HUDEP-2 (cell line): ENCODE measurements at regions not wholly inside any gene's neighbourhood (a gene's known extent, or its start where the extent isn't known, plus 50 kb on each side); places are given as distances from the start of the nearest gene placed in this dataset.

Source experiments
- DNase-seq, 76 experiments: peaks; one replicate each; lab custom pipeline; 2025; ENCODE audit not compliant: unreplicated experiment in 76 of 76; lab: John Stamatoyannopoulos, UW

DNA sequence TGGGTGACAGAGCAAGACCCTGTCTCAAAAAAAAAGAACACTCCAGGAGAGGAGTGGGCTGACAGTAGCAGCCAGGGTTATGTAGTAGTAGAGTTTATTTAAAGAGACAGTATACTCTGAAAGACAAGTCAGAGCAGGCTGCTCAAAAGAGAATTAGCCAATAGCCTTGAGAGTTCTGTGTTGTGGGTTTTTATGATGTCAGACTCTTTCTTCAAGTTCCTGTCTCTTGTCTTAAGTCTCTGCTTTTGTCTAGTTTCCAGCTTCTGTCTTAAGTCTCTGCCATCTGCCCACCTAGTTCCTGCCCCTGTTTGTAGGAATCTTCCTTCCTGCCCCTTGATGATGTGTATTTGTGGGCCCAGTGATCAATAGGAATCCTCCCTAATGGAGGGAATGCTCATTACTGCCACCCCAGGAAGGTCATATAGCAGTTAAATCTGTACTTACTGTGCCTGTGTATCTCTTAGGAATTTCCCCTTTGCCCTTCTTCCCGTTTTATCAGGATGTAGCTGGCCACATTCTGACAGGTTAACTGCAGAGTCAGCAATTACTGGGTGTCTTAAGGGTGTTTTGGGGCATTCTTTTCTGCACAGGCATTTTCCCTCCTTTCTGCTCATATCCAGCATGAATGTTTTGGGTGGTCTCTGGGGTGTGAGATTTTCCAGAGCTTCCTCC lies 580.5 kb upstream of the SGCD start:
- DNase-seq = no peak

DNA sequence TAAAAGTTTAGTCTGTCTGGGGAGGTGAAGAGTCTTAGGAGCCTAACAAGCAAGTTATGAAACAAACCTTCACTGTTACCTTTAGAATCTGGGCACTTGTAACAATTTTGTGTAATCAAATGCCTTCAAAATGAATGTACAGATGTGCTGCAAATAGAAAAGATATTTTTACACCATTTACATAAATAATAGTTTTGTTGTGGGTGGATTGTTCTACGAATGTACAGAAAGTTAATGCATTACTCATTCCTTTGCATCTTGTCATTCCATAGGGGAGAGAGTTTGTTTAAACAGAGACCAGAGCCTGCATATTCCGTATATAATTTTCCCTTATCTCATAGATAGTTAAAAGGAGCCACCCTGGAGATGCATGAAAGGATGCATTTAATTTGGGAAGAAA lies 576.9 kb upstream of the SGCD start:
- DNase-seq = no peak

DNA sequence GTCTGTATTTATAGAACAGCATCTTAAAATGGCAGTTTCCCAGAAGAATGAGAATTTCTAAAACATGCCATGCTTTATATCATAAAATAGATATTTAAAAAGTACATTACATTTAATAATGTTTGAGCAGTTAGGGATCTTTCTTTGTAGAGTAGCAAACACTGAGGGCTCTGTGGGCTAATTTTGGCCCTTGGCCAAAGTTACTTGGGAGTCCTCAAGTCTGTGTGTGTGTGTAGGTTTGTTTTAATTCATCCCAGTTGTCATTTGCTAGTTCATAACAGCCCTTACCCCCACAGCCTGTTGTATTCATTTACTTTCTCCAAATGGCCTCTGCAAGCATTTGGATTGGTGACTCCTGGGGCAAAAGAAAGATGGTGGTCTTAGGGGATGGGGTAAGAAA lies 576.4 kb upstream of the SGCD start:
- no peak for DNase-seq

DNA sequence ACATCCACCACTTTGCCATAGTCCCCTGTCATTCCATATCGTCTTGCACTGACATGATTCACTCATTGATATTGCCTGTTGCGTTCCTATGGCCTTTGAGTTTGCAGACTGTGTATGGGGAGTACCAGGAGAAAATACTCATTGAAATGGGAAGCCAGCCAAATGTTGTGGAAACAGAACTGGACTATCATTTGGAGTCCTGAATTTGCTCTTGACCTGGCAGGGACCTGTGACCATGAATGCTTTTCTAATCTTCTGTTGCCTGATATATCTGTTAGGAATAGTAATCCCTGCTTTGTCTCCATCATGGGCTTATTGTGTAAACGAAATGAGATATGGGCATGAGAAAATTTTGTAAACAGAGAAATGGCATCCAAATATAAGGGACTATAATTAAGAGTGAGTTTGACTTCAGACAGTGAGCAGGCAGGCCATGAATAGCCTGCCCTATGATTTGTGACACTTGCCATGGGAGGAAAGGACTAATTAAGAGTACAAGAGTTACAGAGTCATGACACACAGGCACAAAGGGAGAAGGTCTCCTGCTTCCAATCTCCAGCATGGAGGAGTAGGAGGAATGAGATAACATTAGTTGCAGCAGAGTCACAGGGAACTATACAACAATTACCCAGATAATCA lies 572.9 kb upstream of the SGCD start:
- no peak for DNase-seq

DNA sequence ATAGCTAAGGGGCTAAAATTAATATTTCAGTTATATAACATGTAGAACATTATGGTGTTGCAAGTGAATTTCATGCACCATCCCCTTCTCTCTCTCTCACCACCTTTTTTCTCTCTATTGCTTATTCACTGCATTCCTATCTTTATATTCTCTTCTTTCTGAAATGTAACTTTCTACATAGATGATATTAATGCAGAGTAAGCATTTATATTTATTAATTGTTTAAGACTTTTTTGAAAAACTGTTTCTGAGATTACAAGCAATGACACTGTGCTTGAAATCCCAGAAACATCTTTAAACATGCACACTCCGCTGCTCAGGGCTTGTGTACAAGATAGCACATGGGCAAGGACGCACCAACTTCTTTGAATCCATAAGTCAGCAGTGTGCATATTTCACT lies 567.7 kb upstream of the SGCD start:
- DNase-seq = no peak

DNA sequence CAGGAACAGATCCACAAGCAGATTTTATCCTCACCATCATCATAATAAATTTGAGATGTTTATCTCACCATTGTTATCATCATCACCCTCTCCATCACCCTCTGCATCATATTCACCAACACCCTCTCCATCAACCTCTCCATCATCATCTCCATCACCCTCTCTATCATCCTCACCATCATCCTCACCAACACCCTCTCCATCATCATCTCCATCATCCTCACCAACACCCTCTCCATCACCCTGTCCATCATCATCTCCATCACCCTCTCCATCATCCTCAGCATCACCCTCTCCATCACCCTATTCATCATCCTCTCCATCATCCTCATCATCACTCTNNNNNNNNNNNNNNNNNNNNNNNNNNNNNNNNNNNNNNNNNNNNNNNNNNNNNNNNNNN lies 567.0 kb upstream of the SGCD start:
- no peak for DNase-seq

DNA sequence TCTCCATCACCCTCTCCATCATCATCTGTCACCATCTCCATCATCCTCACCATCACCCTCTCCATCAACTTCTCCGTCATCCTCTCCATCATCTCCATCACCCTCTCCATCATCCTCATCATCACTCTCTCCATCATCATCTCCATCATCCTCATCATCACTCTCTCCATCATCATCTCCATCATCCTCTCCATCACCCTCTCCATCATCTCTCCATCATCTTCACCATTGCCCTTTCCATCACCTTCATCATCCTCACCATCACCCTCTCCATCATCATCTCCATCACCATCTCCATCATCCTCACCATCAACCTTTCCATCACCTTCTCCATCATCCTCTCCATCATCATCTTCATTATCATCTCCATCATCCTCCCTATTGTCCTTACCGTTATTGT lies 565.5 kb upstream of the SGCD start:
- no peak for DNase-seq

DNA sequence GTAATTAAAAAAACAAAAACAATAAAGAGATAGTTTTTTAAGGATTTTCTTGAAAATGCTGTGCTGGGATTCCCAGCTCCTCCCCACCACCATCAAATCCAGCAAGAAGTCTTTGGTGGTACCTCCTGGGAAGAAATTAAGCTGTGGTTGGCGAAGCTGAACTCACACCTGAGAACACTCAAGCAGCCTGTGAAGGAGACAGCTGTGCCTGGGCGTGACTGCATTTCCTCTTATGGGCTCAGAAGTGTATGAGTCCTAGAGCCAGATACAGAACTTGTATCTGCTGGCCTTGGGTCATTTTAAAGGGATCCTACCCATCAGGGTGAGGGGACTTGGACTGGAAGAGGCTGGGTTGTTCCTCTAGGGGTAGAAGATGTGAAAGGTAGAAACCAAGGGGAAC lies 561.2 kb upstream of the SGCD start:
- no peak for DNase-seq

DNA sequence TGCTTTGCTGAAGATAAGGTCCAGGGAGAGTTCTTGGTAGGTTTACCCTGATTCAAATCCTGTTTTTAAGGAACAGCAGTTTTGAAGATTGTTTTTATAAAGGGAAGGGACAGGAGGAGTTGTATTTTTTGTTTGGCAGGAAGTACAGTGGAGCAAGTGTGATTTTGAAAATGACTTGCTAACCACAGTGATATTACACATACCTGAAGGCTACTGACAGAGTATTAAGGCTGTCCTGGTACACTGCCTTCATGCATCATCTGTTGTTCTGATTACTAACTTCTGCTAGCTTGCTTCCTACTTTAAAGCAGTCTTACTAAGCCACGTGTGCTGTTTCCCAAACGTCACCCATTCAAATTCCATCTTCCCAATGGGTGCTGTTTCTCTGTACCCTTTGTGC lies 559.5 kb upstream of the SGCD start:
- DNase-seq = no peak

DNA sequence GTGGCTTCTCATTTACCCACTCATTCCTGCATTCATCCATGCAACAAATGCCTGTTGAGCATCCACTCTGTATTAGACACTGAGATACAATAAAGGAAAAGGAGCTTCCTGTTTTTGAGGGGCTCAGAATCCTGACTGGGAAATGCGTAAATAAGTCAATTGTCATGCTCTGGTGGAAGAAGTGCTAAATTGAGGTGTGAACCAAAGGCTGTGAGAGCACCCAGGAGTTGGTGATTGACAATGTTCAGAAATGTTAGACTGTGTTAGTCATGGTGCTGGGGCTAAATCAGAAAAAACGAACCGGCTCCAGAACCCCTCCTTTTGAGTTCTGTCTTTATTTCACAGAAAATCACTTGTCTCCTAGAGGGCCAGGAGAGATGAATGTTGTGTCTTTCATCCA lies 558.6 kb upstream of the SGCD start:
- DNase-seq = no peak

DNA sequence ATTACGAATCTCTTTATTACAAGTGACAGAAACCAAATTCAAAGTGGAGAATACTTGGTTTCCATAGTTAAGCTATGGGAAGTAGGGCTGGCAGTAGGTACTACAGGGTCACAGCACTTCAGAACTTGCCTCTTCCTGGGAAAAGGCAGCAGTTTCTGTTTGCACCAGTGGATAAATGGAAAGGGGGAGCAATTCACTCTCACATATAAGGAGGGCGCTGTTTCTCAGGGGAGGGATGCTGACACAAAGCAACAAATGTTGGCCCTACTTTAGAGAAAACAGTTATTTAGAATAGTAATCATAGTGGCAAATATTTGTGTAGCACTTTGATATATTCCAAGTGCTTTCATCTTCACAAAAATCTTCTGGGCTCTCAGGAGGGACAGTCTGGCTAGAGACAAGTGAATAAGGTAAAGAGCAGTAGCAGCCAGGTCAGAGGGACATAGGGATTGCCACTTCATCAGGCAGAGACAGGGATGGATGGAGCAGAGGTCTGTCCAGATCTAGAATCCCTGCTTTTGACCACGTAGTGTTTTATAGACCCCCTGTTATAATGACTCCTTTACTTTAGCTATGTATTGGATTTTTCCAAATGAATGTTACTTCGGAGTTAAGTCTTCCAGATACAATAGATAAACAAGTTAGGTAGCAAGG lies 554.8 kb upstream of the SGCD start:
- DNase-seq = no peak

DNA sequence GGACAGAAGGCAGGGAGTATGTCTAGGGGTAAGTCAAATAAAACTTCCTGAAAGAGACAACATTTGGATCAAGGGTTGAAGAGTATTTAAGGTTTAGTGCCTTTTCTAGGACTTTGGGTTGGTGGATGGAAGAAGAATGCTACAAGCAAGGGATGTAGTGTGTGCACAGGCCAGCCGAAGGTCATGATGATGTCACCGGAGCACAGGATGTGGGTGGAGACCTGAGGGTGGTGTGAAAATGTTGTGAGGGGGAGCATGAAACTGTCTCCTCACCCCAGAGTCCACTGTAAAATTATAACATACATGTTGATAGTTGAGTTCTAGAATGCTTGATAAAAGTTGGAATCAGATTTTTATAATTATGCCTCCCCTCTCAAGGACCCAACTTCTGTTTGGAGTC lies 553.3 kb upstream of the SGCD start:
- no peak for DNase-seq

DNA sequence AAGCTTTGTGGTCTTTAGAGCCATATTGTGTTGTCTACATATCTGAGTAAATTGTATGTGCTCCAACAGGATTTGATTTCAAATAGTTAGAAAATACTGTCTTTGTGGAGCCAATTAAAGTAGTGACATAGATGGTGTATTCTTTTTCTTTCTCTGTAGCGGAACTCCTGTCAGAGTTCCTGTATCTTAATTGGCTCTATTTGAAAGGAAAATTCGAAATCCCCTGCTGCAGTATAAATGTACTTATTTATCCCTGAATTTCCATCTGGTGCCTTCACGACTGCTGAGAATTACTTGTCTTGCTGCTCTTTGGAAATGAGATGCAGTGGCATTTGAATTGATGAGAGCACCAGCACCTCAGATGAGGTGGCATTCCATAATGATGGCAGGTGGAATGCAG lies 546.7 kb upstream of the SGCD start:
- DNase-seq = no peak

DNA sequence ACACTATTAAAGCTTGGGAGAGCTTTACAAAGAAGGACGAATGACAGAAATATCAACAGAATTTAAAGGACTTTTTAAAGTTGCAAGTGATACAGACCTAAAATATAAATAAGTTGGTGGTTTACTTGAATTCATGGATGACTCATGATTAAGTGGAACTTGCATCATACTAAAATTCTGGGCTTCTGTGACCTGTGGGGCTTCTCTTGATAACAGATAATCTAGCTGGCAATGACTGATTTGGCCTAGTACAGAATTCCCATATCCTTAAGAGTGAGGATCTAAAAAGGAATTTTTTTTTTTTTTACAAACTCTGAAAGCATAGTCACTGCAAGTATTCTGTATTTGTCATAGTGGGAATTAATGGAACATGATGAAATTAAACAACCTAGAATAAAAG lies 543.7 kb upstream of the SGCD start:
- DNase-seq = no peak

DNA sequence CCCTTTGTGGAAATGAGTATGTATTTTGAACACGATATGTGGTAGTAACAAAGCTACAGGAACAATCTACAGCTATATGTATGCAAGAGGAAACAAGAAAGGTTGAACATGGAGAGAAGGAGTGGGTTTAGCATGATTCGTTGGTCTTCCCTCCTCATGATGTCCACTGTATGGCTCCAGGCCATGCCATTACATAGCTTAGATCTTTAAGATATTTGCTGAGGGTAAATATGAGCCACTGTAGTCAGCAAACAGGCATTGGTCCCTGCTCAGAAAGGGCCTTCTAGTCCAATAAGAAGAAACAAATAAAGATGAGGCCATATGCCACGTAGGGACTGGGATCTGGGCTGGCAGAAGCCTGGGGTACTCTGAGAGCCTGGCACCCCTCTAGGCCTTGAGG lies 543.2 kb upstream of the SGCD start:
- no peak for DNase-seq

DNA sequence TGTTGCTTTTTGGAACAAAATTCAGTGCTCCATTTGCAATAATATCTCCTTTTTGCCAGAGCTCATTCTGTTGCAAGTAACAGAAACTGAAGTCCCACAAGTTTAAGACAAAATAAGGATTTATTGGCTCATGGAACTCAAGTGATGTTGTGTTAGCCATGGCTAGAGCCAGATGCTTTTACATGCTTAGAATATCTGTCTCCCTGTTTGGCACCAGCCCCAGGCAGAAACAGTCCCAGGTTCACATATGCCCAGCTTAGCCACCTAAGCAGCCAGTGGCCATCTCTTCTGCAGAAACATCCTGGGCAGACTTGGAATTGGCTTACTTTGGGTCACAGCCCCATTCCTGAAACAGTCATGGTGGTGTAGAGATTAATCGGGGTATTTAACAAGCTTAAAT lies 540.9 kb upstream of the SGCD start:
- no peak for DNase-seq

DNA sequence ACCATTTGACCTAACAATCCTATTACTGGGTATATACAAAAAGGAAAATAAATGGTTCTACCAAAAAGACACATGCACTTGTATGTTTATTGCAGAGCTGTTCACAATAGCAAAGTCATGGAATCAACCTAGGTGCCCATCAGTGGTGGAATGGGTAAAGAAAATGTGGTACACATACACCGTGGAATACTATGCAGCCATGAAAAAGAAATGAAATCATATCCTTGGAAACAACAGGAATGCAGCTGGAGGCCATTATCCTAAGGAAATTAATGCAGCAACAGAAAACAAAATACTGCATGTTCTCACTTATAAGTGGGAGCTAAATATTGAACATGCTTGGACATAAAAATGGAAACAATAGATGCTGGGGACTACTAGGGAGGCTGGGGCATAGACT lies 534.1 kb upstream of the SGCD start:
- DNase-seq = no peak

DNA sequence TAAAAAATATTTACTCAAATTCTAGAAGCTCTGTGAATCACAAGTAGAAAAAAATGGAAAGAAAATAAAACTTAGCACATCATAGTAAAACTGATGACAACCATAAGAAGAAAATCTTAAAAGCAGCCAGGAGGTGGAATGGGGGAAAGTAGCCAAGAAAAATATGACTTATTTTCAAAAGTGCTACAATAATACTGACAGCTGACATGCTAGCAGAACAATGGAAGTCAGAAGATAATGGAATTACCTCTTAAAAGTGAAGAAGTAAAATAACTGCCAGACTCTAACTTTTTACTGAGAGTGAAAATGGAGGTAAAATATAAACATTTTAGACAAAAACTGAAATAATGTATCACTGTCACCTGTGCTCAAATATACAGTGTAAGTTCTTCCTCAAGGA lies 532.2 kb upstream of the SGCD start:
- no peak for DNase-seq

DNA sequence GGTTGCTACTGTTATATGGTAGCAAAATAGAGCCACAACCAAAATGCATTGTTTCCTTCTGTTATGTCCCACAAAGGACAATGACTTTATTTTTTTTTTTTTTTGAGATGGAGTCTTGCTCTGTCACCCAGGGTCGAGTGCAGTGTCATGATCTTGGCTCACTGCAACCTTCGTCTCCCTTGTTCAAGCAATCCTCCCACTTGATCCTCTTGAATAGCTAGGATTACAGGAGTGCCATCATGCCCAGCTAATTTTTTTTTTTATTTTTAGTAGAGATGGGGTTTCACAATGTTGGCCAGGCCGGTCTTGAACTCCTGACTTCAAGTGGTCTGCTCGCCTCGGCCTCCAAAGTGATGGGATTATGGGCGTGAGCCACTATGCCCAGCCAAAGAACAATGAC lies 527.7 kb upstream of the SGCD start:
- no peak for DNase-seq

DNA sequence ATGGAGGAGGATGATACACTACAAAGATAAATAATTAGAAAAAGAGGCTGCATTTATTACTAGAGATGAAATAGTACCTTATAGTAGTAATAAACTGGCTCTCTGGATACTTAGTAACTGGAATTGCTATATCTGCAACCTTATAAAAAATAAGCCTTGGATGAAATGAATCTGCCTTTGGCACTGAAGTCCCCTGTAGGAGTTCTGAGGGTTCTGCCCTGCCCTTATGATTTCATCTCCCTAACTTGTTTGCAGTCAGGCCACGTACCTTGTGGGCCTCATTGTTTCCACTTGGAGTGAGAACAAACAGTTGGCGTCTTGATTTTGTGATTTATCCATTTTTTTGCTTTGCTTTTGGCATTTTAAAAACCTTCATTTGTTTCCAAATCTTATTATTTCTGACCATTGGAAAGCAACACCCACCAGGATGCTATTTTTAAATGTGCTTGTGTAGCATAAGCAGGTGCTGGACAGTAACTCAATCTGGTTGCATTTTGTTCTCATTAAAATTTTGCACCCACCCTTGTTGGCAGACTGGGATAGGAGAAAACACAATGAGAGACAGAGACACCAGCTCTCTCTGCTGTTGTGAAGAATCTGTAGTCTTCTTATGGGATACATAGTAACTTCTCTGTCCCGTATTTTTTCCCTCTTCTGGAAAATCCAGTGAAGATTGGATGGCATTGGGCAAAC lies 518.9 kb upstream of the SGCD start:
- no peak for DNase-seq

DNA sequence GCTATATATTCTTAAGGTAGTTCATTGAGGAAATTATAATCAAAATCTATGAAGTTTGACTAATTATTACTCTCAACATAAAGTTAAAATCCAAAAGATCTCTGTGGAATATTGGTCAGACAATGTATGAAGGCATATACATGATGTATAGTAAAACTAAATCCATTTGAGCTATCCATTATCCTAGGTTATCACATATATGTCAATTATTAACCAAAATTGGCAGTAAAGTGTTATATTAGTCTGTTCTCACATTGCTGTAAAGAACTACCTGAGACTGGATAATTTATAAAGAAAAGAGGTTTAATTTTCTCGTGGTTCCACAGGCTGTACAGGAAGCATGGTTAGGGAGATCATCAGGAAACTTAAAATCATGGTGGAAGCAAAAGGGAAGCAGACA lies 511.7 kb upstream of the SGCD start:
- no peak for DNase-seq

DNA sequence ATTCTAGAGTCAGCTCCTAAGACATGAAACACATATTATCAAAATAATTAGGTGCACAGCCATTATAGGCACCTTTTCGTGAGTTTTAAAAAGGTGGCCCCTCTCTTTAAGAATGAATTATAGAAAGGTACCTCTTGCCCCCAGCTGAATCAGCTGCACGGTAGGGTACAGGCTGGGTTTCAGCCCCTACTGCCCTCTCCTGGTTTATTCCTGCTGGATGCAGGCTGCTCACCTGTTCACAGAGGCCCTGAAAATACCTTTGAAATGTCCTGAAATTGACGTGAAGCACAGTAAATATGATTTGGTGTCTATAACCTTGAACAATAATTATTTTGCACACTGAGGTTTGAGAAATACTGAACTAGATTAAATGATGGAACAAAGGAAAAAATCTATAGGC lies 504.8 kb upstream of the SGCD start:
- DNase-seq = no peak
